Lung (tissue), 11 donors: ENCODE measurements at regions not wholly inside any gene's neighbourhood (a gene's known extent, or its start where the extent isn't known, plus 50 kb on each side); places are given as distances from the start of the nearest gene placed in this dataset.

ENCODE experiments used
- ATAC-seq: fragments of 200-7000 bp; cut with Tn5 transposase; one replicate; pipeline ENCODE4 v1.9.1; 2020; ENCODE audit warnings: moderate number of reproducible peaks; ENCODE audit not compliant: insufficient read depth, low FRiP score
- DNase-seq, 3 donors: peaks; one replicate each; pipeline ENCODE4 v3.0.0-alpha.2; 2013 to 2017
- H3K27ac ChIP-seq, 2 donors: one replicate each; pipeline ENCODE4 v1.5.1; 2013; ENCODE audit warnings: mild to moderate bottlenecking in 2 of 2, moderate library complexity in 2 of 2, control low read depth in 1 of 2, inconsistent platforms in 1 of 2, low read depth in 1 of 2, low read length in 1 of 2
- H3K27me3 ChIP-seq, 3 donors: one replicate each; pipeline ENCODE4 v1.5.1; 2013; ENCODE audit warnings: low read length in 2 of 3; ENCODE audit not compliant: control insufficient read depth in 3 of 3, insufficient read depth in 3 of 3
- H3K36me3 ChIP-seq, 4 donors: one replicate each; pipeline ENCODE4 v1.5.1; 2013; ENCODE audit warnings: low read length in 4 of 4, mild to moderate bottlenecking in 1 of 4, moderate library complexity in 1 of 4; ENCODE audit not compliant: control insufficient read depth in 4 of 4, insufficient read depth in 4 of 4
- H3K4me1 ChIP-seq, 5 donors: one replicate each; pipeline ENCODE4 v1.5.1; 2013; ENCODE audit warnings: low read length in 5 of 5, mild to moderate bottlenecking in 2 of 5, moderate library complexity in 1 of 5; ENCODE audit not compliant: control insufficient read depth in 5 of 5, insufficient read depth in 5 of 5
- H3K4me3 ChIP-seq: one replicate; pipeline ENCODE4 v1.5.1; 2013; ENCODE audit warnings: mild to moderate bottlenecking, control low read depth, moderate library complexity
- H3K9ac ChIP-seq, 2 donors: one replicate each; pipeline ENCODE4 v1.5.1; 2013; ENCODE audit warnings: low read length in 2 of 2, control low read depth in 1 of 2; ENCODE audit not compliant: insufficient read depth in 1 of 2
- H3K9me3 ChIP-seq, 4 donors: one replicate each; pipeline ENCODE4 v1.5.1; 2013; ENCODE audit warnings: low read length in 3 of 4, mild to moderate bottlenecking in 1 of 4, moderate library complexity in 1 of 4; ENCODE audit not compliant: control insufficient read depth in 4 of 4, insufficient read depth in 3 of 4
- WGBS, 2 donors: extraction: QIAGEN DNeasy Blood & Tissue Kit; methylation state at CpG; one replicate each; pipeline ENCODE4 v1.1.7; 2013; 5-methylcytosine and 5-hydroxymethylcytosine counted together
- TF ChIP-seq, protein P1 (sequence below): IDR thresholded peaks from 2 replicates; pipeline ENCODE4 v1.5.1; 2012; ENCODE audit warnings: mild to moderate bottlenecking; ENCODE audit errors: control extremely low read depth, extremely low read depth
- donor health status: control.
- donor health status: control.
- donor health status: Bipolar disorder and iron deficiency.
- donor health status: healthy.
- donor health status: DM: yes; HTN: yes; CAD: no.

DNA sequence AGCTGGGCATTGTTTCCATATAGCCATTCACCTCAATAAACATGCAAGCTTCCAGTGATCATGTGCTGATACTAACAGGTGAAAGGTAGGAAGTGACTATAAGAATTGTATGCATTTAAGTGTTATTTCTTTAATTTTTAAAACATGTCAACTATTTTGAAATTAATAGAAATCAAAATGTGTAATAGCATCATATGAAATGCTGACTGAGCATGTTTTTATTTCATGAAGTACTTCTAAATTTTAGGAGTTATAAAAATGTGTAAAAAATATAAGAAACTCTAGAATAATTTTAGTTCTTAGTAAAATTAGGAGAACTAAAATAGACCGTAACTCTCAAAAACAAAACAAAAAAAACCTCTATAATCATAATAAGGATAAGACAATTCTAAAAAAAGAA, 229.3 kb upstream of the ARPP21 start:
- Histone ChIP-seq H3K4me1 (no peaks in the 10 kb centered on the region), H3K36me3 (no peaks in the 10 kb centered on the region), H3K4me3 (no peak overlapping the region), H3K9ac (no peak overlapping the region), H3K27ac (no peak overlapping the region), H3K9me3 (no peaks in the 10 kb centered on the region), H3K27me3 (no peaks in the 10 kb centered on the region)
- DNase-seq = no peak
- no peak for ATAC-seq
- TF ChIP-seq, protein P1, sequence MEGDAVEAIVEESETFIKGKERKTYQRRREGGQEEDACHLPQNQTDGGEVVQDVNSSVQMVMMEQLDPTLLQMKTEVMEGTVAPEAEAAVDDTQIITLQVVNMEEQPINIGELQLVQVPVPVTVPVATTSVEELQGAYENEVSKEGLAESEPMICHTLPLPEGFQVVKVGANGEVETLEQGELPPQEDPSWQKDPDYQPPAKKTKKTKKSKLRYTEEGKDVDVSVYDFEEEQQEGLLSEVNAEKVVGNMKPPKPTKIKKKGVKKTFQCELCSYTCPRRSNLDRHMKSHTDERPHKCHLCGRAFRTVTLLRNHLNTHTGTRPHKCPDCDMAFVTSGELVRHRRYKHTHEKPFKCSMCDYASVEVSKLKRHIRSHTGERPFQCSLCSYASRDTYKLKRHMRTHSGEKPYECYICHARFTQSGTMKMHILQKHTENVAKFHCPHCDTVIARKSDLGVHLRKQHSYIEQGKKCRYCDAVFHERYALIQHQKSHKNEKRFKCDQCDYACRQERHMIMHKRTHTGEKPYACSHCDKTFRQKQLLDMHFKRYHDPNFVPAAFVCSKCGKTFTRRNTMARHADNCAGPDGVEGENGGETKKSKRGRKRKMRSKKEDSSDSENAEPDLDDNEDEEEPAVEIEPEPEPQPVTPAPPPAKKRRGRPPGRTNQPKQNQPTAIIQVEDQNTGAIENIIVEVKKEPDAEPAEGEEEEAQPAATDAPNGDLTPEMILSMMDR = no peak
- WGBS, 2 donors = 89 to 96% methylated on average over 1 of the region's 1 CpG

DNA sequence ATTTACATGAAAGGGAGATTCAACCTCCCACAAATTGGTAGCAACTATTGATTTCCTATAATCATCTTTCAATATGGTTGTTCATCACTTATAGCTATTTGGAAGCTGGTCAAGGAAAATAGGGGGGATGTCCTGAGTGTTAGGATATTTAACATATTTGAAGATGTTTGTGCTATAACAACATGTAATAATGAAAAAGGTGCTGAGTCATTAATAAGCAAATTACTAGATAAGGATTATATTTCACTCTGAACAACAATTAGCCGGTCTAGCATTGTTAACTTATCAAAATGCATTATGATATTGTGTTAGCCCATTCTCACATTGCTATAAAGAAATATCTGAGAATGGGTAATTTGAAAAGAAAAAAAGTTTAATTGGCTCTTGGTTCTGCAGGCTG, 225.8 kb upstream of the ARPP21 start:
- Histone ChIP-seq H3K36me3 (no peaks in the 10 kb centered on the region), H3K27me3 (no peaks in the 10 kb centered on the region), H3K27ac (no peak overlapping the region), H3K9me3 (no peaks in the 10 kb centered on the region), H3K9ac (no peak overlapping the region), H3K4me3 (no peak overlapping the region), H3K4me1 (no peaks in the 10 kb centered on the region)
- WGBS, 2 donors = 88 to 91% methylated on average over 1 of the region's 1 CpG
- DNase-seq (no peak), ATAC-seq (no peak)
- TF ChIP-seq, protein P1 = no peak

DNA sequence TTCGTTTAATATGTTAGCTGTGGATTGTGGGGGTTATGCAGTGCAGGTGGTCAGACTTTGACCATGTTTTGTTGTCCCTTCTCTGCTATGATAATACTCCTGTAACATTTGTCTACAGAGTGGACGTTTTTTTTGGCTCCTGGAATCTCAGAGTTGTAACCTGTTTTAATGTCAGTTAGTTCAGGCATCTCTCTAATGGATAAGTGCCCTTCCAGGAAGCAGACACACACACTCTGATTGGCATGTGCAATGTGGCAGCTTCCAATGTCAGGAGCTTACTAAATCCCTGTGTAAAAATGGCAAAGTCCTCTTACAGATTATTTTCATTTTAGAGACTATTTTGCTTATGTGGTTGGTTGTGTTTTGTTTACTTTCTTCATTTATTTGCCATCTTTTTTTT, 222.2 kb upstream of the ARPP21 start:
- WGBS, 2 donors = 66 to 68% methylated on average over 2 of the region's 2 CpGs
- Histone ChIP-seq H3K36me3 (no peaks in the 10 kb centered on the region), H3K27me3 (no peaks in the 10 kb centered on the region), H3K9me3 (no peaks in the 10 kb centered on the region), H3K9ac (no peak overlapping the region), H3K4me1 (no peaks in the 10 kb centered on the region), H3K27ac (no peak overlapping the region), H3K4me3 (no peak overlapping the region)
- DNase-seq (no peak), ATAC-seq (no peak)
- TF ChIP-seq, protein P1 = no peak

DNA sequence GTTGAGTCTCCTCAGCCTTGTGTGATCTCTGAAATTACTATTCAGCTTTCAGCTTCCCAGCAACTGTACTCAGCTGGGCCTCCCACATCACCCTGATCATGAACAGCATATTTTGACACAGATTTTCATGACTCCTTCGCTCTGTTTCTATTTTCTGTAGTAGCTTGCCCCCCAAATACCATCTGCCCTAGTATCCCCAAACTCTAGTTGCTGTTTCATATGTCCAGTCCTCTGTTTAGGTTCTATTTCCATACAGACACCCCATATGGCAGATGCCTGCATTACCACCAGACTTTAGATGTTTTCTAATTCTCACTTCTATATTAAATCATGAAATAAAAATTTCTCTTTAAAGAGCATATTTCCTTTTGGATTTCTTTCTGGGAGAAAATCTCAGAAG, 217.2 kb upstream of the ARPP21 start:
- Histone ChIP-seq H3K4me1 (no peaks in the 10 kb centered on the region), H3K9ac (no peak overlapping the region), H3K27ac (no peak overlapping the region), H3K4me3 (no peak overlapping the region), H3K9me3 (no peaks in the 10 kb centered on the region), H3K27me3 (no peaks in the 10 kb centered on the region), H3K36me3 (no peaks in the 10 kb centered on the region)
- DNase-seq = no peak
- WGBS, 2 donors = 87 to 88% methylated on average over 1 of the region's 1 CpG
- TF ChIP-seq, protein P1 = no peak
- ATAC-seq = no peak
